Panc1 (cell line): ENCODE measurements at regions not wholly inside any gene's neighbourhood (a gene's known extent, or its start where the extent isn't known, plus 50 kb on each side); places are given as distances from the start of the nearest gene placed in this dataset.

Experiments
- ATAC-seq: fragments of 200-7000 bp; cut with Tn5 transposase; 2 replicates; pipeline ENCODE4 v1.9.1; 2020; ENCODE audit warnings: mild to moderate bottlenecking, moderate library complexity
- BruUV-seq: library from RNA; stranded (reverse); fragments of 400-500 nt; replicated peaks from 2 replicates; lab custom pipeline; 2021; lab: Mats Ljungman, UMichigan
- CTCF ChIA-PET: fragments of 300-600 bp; sonication (Branson Sonifier 250); formaldehyde crosslinking; loops from one replicate; lab custom pipeline; 2022; ENCODE audit warnings: antibody characterized with exemption; lab: Charles Lee
- POLR2A ChIA-PET: fragments of 300-600 bp; sonication (Branson Sonifier 250); formaldehyde crosslinking; loops from one replicate; lab custom pipeline; 2022; ENCODE audit warnings: antibody characterized with exemption; lab: Charles Lee
- DNase-seq: peaks from one replicate; pipeline ENCODE4 v3.0.0-alpha.2; 2010; ENCODE audit warnings: low read depth, low spot score
- H3K27ac ChIP-seq: 2 replicates; pipeline ENCODE4 v1.5.1; 2011; ENCODE audit warnings: mild to moderate bottlenecking, low read length, inconsistent platforms
- H3K27me3 ChIP-seq: fragments of 200-500 bp; sonication (Bioruptor generic); 2 replicates; pipeline ENCODE4 v1.6.0; 2014; ENCODE audit warnings: low read length, inconsistent platforms; ENCODE audit not compliant: control insufficient read depth, insufficient read depth
- H3K36me3 ChIP-seq: fragments of 200-500 bp; sonication (Bioruptor generic); 2 replicates; pipeline ENCODE4 v1.5.1; 2014; ENCODE audit warnings: inconsistent platforms, mild to moderate bottlenecking, low read length, moderate library complexity; ENCODE audit not compliant: control insufficient read depth, insufficient read depth
- H3K4me1 ChIP-seq: 2 replicates; pipeline ENCODE4 v1.5.1; 2011; ENCODE audit warnings: inconsistent platforms, mild to moderate bottlenecking, low read length, moderate library complexity; ENCODE audit not compliant: control insufficient read depth, insufficient read depth
- H3K4me3 ChIP-seq, 2 experiments: 2 replicates each; pipeline ENCODE4 v1.5.1; 2011 to 2012; ENCODE audit warnings: low read depth in 2 of 2, low read length in 2 of 2, mild to moderate bottlenecking in 2 of 2, inconsistent platforms in 1 of 2, moderate library complexity in 1 of 2
- H3K9me3 ChIP-seq: fragments of 200-500 bp; sonication (Bioruptor generic); 2 replicates; pipeline ENCODE4 v1.5.1; 2014; ENCODE audit warnings: low read depth, mild to moderate bottlenecking, inconsistent platforms, low read length, moderate library complexity; ENCODE audit not compliant: control insufficient read depth, insufficient read depth
- POLR2AphosphoS5 ChIP-seq: IDR thresholded peaks from 2 replicates; pipeline ENCODE4 v1.6.1; 2012; ENCODE audit warnings: mild to moderate bottlenecking, low read depth, low read length, moderate library complexity
- SIN3A ChIP-seq: IDR thresholded peaks from 2 replicates; pipeline ENCODE4 v1.6.1; 2012; ENCODE audit warnings: low read depth, mild to moderate bottlenecking, low read length, moderate library complexity, borderline replicate concordance; ENCODE audit not compliant: insufficient read depth
- TCF7L2 ChIP-seq: IDR thresholded peaks from 2 replicates; pipeline ENCODE4 v1.6.1; 2011; ENCODE audit warnings: mild to moderate bottlenecking, low read depth, low read length, inconsistent platforms
- in situ Hi-C: cut with HindIII; loops from 2 replicates; pipeline ENCODE4 v1.10.0; 2016; ENCODE audit warnings: low sequenced_read_pairs, low pct_unique_long_range_greater_than_20kb
- intact Hi-C: fragments of 100-400 bp; cut with micrococcal nuclease; formaldehyde crosslinking; loops from one replicate; pipeline ENCODE4 v1.10.0; 2022; ENCODE audit not compliant: unreplicated experiment
- TF ChIP-seq, protein P1 (sequence below): fragments of 450-650 bp; IDR thresholded peaks from 2 replicates; pipeline ENCODE4 v1.5.1; 2017; ENCODE audit warnings: mild to moderate bottlenecking
- TF ChIP-seq, protein P2 (sequence below), 2 experiments: IDR thresholded peaks; 2 replicates each; pipeline ENCODE4 v1.6.1; 2011 to 2012; ENCODE audit warnings: low read depth in 2 of 2, control low read depth in 1 of 2, low read length in 1 of 2, mild to moderate bottlenecking in 1 of 2, moderate library complexity in 1 of 2; ENCODE audit not compliant: insufficient read depth in 1 of 2

DNA sequence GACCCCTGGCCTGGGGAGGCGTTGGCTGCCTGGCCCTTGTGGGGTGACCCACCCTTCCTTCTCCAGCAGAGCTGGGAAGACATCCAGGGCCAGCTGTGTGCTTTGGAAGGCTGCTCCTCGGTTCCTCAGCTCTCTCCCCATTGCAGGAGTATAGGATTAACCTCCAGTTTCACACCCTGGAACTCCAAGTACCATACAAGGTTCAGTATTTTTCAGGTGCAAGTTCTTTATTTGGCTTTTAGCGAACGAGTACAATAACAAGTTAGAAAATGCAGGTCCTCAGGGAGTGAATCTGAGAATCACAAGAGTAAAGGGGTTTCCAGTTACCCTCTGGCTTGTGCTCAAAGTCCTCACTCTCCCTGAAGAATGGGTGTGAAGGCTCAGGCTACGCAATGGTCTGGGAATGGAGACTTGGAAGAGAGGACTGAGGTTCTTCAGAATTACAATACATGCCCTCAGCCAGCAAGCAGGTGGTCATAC lies 101.2 kb downstream of the APOB start:
- in situ Hi-C loops (no loop called here), intact Hi-C loops (no loop called here)
- ChIA-PET POLR2A (no interaction called here), CTCF (no interaction called here)
- TF ChIP-seq, protein P1, sequence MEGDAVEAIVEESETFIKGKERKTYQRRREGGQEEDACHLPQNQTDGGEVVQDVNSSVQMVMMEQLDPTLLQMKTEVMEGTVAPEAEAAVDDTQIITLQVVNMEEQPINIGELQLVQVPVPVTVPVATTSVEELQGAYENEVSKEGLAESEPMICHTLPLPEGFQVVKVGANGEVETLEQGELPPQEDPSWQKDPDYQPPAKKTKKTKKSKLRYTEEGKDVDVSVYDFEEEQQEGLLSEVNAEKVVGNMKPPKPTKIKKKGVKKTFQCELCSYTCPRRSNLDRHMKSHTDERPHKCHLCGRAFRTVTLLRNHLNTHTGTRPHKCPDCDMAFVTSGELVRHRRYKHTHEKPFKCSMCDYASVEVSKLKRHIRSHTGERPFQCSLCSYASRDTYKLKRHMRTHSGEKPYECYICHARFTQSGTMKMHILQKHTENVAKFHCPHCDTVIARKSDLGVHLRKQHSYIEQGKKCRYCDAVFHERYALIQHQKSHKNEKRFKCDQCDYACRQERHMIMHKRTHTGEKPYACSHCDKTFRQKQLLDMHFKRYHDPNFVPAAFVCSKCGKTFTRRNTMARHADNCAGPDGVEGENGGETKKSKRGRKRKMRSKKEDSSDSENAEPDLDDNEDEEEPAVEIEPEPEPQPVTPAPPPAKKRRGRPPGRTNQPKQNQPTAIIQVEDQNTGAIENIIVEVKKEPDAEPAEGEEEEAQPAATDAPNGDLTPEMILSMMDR = no peak
- TF ChIP-seq SIN3A = no peak
- no peak for TF ChIP-seq TCF7L2
- TF ChIP-seq, protein P2, sequence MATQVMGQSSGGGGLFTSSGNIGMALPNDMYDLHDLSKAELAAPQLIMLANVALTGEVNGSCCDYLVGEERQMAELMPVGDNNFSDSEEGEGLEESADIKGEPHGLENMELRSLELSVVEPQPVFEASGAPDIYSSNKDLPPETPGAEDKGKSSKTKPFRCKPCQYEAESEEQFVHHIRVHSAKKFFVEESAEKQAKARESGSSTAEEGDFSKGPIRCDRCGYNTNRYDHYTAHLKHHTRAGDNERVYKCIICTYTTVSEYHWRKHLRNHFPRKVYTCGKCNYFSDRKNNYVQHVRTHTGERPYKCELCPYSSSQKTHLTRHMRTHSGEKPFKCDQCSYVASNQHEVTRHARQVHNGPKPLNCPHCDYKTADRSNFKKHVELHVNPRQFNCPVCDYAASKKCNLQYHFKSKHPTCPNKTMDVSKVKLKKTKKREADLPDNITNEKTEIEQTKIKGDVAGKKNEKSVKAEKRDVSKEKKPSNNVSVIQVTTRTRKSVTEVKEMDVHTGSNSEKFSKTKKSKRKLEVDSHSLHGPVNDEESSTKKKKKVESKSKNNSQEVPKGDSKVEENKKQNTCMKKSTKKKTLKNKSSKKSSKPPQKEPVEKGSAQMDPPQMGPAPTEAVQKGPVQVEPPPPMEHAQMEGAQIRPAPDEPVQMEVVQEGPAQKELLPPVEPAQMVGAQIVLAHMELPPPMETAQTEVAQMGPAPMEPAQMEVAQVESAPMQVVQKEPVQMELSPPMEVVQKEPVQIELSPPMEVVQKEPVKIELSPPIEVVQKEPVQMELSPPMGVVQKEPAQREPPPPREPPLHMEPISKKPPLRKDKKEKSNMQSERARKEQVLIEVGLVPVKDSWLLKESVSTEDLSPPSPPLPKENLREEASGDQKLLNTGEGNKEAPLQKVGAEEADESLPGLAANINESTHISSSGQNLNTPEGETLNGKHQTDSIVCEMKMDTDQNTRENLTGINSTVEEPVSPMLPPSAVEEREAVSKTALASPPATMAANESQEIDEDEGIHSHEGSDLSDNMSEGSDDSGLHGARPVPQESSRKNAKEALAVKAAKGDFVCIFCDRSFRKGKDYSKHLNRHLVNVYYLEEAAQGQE (IDR thresholded peaks at IDR 0.05; ENCODE audit: insufficient read depth in 1 of 2, low read depth in 2 of 2, low read length in 1 of 2) = no peak
- TF ChIP-seq POLR2AphosphoS5 = no peak
- ATAC-seq = no peak
- Histone ChIP-seq H3K36me3 (no peaks in the 10 kb centered on the region), H3K27ac (no peak overlapping the region), H3K9me3 (no peaks in the 10 kb centered on the region), H3K4me1 (no peaks in the 10 kb centered on the region), H3K4me3 (no peak overlapping the region), H3K27me3 (peaks cover 4% of the 10 kb centered on the region; the same call in 1 of the 2 replicates)
- no peak for DNase-seq
- no TSS peak for BruUV-seq

DNA sequence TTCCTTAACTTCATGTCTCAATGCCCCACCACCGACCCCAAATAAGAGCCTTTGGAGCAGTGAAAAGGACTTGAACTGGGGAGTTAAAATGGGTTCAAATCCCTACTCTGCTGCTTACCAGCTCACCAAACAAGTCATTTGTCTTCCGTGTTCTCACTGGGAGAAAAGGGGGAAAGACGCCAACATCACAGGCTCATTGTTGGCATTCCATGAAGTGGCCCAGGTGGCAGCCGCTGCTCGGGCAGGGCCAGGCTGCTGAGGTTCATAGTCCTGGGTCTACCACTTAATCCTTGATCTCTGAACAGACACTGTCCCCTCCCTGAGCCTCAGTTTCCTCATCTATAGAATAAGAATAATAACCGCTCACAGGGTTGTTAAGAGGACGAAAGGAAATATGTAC lies 103.0 kb downstream of the APOB start:
- ATAC-seq = no peak
- H3K4me1 ChIP-seq = no peaks in the 10 kb centered on the region
- in situ Hi-C loops = no loop called here

More for the DNA sequence above, 103.0 kb downstream of the APOB start:
- no peak for DNase-seq
- no peaks in the 10 kb centered on the region for H3K36me3 ChIP-seq
- H3K4me3 ChIP-seq = no peak overlapping the region
- CTCF ChIA-PET = no interaction called here
- BruUV-seq = no TSS peak
- intact Hi-C loops = no loop called here
- H3K27me3 ChIP-seq = peaks cover 4% of the 10 kb centered on the region; the same call in 1 of the 2 replicates
- TF ChIP-seq TCF7L2 (no peak), SIN3A (no peak), POLR2AphosphoS5 (no peak)
- TF ChIP-seq, protein P1 = no peak
- TF ChIP-seq, protein P2 (IDR thresholded peaks at IDR 0.05; ENCODE audit: insufficient read depth in 1 of 2, low read depth in 2 of 2, low read length in 1 of 2) = no peak
- H3K27ac ChIP-seq = no peak overlapping the region
- H3K9me3 ChIP-seq = no peaks in the 10 kb centered on the region
- POLR2A ChIA-PET = interaction anchor here (0.6 kb wide), 1 partner anchor 501 kb away, joined by 5 read pairs; no protein-coding TSS in a partner anchor
